NCI-H2171 treated with DMSO at 0.1 percent for 48 hours (cell line): ENCODE measurements at regions not wholly inside any gene's neighbourhood (a gene's known extent, or its start where the extent isn't known, plus 50 kb on each side); places are given as distances from the start of the nearest gene placed in this dataset.

Experiments
- DNase-seq: peaks from one replicate; lab custom pipeline; 2025; lab: John Stamatoyannopoulos, UW

DNA sequence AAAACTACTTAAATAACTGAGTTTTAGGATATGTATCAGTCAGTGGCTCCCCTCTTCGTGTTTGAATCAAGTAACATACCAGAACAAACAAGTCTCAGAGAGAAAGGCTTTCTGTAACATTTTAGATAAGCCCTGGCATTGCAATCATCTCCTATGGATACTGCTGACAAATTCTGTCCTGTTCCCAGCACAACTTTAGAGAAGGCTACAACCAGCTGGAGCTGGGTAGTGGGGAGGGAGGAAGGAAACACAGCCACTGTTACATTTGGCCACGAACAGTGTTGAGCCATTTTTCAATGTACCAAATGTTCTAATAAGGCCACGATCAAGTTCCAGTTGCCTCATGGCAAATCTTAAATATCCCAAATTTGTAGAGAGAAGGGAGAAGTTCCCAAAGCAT lies 511.8 kb upstream of the WWC1 start:
- DNase-seq: no peak

GRCh38 chr5:167780177-167780576 lies 511.3 kb upstream of the WWC1 start:
- DNase-seq: no peak

- DNase-seq: no peak
Measured at GRCh38 chr5:167783145-167783817, 508.2 kb upstream of the WWC1 start.

DNA sequence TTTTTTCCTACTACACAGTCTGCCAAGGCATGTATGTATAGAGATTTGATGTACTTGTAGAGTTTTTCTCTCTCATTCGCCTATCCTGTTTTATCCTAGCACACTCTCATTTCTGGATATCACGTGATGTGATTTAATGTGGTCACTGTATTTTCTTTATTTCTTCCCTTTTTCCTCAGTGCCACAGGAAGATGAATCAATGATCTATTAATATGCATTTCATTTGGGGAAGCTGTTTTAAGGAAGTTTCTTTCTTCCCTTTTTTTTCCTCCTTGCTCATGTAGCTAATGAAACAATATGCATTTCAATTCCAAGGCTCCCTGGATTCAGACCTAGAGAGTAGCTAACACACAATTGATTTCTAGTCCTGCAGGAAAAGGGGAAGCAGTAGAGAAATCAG lies 506.3 kb upstream of the WWC1 start:
- DNase-seq: no peak

DNA sequence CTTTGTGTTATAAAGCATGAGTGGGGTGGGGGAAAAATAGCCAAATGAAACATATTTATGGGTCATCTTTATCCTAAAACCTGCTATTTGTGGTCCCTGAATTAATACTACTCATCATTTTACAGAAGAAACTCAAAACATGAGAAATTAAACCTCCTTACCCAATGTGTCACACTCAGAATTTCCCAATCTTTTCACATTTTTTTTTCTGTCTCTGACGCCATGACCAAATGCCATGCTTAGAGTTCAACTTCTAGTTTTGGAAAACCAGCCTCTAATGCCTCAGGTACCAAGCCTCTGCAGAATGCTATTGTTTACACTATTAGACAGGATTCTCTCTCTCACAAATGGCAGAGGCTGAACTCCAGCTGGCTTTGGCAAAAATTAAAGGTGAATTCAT lies 505.5 kb upstream of the WWC1 start:
- DNase-seq: no peak

DNA sequence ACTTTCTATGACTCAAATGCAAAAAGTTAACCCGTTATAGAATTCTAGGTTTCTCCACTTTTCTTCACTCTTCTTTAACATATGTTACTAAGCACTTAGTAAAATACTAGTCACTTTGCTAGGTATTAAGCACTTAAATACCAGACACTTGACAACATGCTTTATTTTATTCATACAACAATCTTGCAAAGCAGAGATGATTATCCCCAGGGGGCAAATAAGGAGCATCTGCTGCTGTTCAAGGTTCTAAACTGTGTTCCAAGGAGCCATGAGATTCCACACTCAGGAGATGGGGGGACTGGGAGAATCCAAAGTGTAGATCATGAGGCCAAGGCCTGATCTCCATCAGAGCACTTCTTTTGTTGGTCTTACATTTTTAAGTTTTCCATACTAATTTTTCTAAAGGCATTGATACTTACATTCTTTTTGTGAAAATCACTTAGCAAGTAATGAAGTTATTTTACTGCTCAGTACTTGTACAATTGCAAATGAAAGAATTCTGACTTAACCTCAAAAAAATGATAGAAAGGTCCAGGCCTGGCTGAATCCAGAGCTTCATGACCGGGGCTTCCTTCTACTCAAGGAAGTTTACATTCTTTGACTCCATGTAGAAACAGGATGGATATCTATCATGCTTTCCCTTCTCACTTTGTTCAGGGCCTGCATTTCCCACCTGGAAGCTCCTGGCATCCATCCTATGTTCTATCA lies 504.4 kb upstream of the WWC1 start:
- no peak for DNase-seq

DNA sequence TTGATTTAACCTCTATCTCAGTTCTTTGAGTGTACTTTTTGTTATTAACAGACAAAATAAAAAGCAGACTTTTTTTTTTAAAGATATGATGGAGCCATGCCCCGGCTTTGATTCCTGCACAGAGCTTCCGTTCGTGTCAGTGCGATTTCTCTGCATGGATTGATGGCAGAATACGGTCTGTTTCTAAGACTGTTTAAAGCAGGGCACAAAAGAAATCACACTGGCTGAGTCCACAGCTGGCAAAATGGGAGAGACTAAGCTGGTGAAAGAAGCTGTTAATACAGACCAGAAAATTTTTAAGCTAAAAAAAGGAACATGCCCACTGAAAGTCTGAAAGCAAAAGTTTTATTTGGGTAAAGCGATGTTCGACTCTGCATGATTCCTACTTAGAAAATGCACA lies 501.4 kb upstream of the WWC1 start:
- DNase-seq: no peak

DNA sequence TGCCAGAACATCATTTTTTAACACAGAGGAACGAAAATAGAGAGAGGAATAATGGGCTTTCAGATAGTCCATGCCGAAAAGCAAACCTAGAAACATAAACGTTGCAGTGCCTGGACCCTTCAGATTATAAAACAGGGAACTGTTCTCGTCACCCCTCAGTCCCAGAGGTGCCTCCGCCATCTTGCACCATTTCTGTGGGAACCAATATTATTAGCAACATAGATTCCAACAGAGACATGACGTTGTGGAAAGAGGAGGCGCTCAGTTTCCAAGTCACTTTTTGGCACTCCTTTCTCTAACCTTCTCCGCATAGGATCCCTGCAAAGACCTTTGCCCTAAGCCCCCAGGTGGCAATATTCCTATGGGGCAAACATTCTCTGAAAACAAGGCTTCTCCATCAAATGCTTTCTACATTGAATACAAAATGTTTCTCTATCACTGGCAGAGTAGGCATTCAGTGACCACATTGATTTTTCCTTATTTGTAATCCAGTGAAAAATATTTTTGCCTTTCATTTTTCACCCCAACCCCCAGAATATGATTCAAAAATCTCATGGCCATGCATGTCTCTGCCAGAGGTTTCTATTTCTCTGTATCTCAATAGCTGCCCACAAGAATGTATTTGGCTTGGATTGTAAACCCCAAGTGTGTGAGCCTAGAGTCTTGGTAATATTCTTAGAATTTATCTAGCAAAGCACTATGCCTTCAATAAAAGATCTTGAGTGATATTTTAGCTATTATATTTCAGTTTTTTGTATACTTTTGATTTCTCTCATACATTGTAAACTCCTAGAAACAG lies 500.8 kb upstream of the WWC1 start:
- DNase-seq: no peak

DNA sequence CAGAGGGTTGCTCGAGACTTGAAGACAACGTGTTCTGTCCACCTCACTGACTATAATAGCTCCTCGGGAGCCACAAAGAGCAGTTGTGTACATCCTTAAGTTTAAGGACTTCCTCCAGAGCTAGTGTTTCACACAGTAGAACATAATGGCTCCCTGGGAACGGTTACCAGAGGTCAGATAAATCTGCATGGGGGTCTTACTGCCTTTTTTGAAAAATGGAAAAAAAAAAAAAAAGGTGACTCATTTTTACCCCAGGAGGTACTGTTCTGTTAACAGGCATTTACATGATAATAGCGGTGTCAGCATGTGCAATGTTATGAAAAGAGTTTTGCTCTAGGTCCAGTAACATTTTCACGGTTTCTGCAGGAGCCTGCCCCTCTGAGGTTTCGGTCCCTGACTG lies 498.9 kb upstream of the WWC1 start:
- DNase-seq: no peak

DNA sequence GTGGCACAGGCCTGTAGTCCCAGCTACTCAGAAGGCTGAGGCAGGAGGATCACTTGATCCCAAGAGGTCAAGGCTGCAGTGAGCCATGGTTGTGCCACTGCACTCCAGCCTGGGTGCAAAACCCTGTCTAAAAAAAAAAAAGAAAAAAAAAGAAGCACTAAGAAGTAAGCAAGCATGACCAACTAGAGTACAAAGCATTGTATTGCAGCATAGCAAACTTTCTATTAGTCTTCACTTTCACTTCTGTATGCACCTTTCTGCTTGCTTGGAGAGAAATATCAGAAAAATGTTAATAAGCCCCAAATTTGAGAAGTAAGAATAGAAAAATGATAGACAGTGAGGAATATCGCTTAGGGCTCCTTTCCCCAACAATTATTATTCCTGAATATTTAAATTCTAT lies 497.7 kb upstream of the WWC1 start:
- no peak for DNase-seq

GRCh38 chr5:167794121-167794520 lies 497.3 kb upstream of the WWC1 start:
- DNase-seq: no peak

GRCh38 chr5:167796672-167797071 lies 494.8 kb upstream of the WWC1 start:
- DNase-seq: no peak

DNA sequence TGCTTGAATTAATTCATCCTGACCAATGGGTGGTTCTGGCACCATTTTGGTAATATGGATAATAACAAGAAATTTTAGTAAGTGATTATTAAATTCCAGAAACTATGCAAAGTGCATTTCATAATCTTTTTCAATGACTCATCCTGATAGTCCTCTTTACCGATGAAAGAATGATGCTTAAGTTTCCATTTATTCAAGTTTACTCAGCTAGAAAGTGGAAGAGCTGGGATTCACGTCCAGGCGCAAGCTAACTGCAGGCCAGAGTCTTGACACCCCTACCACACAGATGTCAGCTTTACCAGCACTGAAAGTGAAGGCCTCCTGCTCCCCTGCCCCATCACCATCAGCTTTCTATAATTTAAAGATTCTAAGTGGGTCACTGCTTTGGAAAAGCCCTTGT lies 493.5 kb upstream of the WWC1 start:
- DNase-seq: no peak

GRCh38 chr5:167798448-167798847 lies 493.0 kb upstream of the WWC1 start:
- DNase-seq: no peak

DNA sequence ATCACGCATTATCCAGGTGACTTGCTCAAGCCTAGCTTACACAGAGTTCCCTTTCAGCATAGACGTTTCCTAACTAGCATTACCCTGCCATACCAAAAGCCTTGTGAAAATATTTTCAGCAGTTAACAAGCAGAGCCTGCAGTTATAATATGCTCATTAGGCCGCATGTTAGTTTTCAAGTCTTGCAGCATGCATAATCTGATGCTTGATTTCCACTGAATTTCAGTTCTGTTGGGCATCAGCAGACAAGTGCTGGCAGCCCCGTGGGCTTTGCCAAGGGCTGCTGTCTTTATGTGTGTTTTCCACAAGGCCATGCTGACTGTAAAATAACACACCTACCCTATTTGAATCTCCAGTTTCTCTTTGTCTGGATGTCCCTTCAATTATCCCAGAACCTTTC lies 491.0 kb upstream of the WWC1 start:
- DNase-seq: no peak

GRCh38 chr5:167801999-167802398 lies 489.4 kb upstream of the WWC1 start:
- DNase-seq: no peak

- DNase-seq: no peak
Measured at GRCh38 chr5:167802755-167803431, 488.6 kb upstream of the WWC1 start.

- no peak for DNase-seq
Measured at GRCh38 chr5:167804512-167805220, 486.8 kb upstream of the WWC1 start.

GRCh38 chr5:167810573-167810972 lies 480.9 kb upstream of the WWC1 start:
- DNase-seq: no peak

DNA sequence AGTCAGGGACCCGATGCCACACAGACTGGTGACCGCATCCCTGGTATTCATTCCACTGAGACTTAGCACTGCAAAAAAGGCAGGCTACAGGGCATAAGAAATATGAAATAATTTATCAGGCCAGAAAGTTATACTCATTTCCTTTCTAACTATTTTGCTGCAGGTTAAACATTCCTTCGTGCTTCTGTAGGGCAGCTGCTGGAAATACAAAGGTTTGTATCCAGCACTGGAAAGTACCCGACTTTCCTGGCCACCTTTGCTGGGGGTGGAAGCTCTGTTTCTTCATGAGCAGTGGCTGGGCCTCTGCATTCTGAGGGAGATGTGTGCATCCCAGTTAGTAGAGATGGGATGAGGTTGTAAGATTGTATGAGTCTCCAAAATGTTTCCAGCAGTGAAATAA lies 478.6 kb upstream of the WWC1 start:
- DNase-seq: no peak

DNA sequence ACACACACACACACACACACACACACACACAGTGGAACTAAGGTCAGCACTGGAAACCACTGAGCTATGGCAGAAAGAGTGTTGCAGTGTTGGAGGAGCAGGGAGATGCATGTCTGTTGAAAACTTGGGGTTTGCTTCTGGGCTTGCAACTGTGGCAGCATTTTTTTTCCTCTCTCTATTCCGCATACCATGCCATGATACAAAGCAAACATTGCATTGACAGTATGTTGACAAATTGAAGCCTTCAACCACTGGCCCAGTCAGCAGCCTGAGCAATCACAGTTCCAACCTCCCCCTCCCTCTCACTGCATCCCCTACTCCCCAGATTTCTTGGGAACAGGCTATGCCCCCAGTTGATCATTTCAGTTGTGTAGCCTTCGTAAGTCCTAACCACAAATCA lies 478.1 kb upstream of the WWC1 start:
- DNase-seq: no peak

DNA sequence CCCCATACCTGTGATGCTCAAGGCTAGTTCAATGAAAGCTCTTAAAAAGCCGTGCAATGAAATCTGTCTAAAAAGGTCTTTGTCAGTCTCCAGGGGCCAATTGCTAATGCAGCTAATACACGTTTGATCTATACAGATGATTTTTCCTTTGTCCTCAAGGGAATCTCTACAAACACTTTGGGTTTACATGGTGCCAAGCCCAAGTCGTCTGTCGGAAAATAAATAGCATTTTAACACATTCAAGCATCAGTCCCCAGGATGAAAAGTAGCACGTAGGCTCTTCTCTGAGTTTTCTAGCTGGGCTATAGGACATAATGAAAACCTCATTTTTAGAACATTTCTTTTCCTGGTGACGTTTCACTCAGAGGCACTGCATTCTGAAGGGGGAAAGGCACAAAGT lies 477.4 kb upstream of the WWC1 start:
- DNase-seq: no peak
